GM18907 (cell line): ENCODE measurements at regions not wholly inside any gene's neighbourhood (a gene's known extent, or its start where the extent isn't known, plus 50 kb on each side); places are given as distances from the start of the nearest gene placed in this dataset.
A peak's percentile ranks its signal among the peaks of the same experiment; 100 is the strongest.

ENCODE experiments used
- ATAC-seq: cut with Tn5 transposase; IDR thresholded peaks from one replicate; pipeline ENCODE4 v1.9.1; 2021; ENCODE audit warnings: mild to moderate bottlenecking, moderate library complexity; ENCODE audit not compliant: unreplicated experiment

DNA sequence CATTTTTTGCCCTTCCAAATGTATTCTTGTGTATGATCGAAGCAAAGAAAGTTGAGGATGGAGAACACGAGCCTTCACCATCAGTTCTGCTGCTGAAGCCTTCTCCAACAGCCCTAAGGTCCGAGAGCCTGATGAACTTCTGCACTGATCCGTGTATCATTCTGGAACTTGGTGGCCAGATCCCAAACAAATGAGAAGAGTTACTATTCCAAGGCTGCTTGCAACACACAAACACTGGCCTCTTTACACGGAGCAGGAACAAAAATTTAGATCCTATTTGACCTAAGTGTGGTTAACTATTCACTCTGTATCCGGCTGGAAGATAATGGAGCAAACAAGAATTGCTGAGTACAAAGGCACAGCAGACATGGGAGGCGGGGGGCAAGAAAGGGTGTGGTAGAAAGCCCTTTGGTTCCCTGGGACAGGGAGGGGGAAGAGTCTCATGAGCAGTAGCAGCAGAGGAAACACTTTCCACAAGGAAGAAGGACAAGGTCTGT is 282.9 kb downstream of the SOX9 start:
- ATAC-seq = no peak

GRCh38 chr17:72404872-72405271 is 284.1 kb downstream of the SOX9 start:
- ATAC-seq = no peak

GRCh38 chr17:72405662-72406230 is 284.9 kb downstream of the SOX9 start:
- ATAC-seq = no peak

- ATAC-seq = no peak
Observed at GRCh38 chr17:72406498-72406897, 285.7 kb downstream of the SOX9 start.

DNA sequence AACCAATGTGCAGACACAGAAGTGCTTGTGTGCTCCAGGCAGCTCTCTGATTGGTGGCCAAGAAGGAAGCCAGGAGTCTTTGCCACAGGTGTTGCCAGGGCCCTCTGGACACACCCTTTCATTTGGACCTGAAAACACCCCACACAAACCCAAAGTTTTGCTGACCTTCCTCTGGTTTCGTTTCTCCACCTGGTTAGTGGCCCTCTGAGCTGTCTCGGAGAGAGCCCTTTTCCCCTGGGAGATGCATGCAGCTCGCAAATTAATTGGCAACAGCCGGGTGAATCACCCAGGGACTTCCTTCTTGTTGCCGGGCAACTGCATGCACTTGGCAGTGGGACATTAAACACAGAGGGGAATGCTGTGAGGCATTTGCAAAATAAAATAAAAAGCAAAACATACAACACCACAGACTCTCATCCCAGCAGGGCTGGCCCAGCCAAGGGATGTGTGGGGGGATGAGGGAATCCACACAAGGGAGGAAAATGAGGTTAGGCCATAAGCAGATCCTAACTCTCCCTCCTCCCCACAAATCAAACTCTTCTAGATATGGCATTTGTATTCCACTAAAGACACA is 286.6 kb downstream of the SOX9 start:
- ATAC-seq = peak; percentile 92

GRCh38 chr17:72407931-72408330 is 287.1 kb downstream of the SOX9 start:
- no peak for ATAC-seq

DNA sequence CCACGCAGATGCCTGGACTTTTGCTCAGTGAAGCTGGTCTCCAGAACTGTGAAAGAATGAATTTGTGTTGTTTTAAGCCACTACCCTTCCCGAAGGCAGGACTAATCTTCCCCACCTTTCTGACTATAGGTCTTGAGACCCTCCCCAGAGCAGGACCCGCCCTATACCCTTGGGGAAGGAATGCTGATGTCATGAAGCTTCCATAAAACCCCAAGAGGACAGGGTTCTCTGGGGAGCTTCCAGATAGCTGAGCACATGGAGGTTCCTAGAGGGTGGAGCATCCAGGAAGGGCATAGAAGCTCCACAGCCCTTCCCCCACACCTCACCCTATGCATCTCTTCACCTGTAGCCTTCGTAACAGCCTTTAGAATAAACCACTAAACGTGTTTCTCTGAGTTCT is 287.8 kb downstream of the SOX9 start:
- ATAC-seq = no peak

- ATAC-seq = no peak
Observed at GRCh38 chr17:72409405-72410002, 288.7 kb downstream of the SOX9 start.

GRCh38 chr17:72411124-72411563 is 290.3 kb downstream of the SOX9 start:
- no peak for ATAC-seq

DNA sequence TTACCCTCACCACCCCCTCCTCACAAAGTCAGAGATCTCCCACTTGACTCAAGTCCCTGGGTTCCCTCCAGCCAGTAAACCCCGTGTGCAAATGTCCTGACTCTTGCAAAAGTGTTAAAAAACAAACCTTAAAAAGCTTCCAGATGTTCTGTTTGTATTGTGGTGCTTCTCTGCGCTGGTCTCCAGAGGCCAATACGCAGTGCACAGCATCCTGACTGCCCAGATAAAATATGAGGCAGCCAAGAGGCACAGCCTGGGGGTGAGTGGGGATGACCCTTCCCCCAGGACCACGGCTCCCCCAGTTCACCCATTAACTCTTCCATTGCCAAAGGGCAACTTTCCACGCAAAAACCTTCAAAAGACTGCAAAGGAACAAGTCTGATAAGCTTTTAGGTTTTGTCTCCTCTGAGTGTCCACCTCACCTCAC is 291.8 kb downstream of the SOX9 start:
- ATAC-seq = no peak

GRCh38 chr17:72413077-72414031 is 292.5 kb downstream of the SOX9 start:
- ATAC-seq = no peak

DNA sequence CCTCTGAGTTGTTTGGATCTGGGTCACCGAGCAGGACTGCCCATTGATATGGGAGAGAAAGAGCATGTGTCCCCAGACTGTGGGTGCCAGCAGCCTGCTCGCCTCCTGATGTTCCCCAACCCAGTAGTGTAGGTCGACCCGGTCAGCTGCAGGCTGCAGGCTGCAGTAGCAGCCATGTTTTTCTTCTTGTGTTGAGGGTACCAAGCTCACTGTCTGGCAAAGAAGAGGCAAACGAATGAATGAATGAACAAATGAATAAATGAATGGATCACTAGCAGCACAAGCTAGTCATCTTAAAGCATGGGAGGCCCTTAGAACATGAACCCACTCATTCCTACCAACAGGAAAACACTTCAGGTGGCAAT is 293.2 kb downstream of the SOX9 start:
- no peak for ATAC-seq

- no peak for ATAC-seq
Observed at GRCh38 chr17:72414967-72415853, 294.4 kb downstream of the SOX9 start.

DNA sequence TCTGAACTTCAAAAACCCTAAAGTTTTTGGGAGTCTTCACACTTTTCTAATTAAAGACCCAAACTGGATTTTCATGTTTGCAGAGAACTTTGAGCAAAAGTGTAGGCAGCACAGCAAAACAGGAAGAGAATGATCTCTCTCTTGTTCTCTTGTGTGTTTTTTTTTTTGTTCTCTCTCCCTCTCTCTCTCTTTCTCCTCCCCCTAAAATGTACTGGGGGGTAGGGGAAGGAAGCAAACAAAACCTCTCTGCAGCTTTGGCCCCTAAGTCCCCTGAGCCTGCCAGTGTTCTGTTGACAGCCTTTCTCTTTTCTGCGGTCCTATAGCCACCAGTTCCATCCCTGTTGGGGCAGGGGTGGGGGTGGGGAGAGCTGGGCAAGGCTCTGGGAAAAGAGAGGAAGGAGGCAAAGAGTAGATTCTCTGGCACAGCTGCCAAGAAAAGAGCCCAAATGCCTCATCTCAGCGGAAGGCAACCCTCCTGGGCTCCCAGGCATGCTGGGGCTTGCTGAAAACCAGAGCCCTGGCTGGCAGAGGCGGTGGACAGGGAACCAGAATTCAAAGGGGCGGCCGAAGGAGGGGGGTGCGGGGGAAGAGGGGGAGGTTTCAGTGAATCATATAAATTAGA is 295.3 kb downstream of the SOX9 start:
- ATAC-seq = no peak

GRCh38 chr17:72416905-72417304 is 296.1 kb downstream of the SOX9 start:
- ATAC-seq = no peak

GRCh38 chr17:72417627-72418026 is 296.8 kb downstream of the SOX9 start:
- ATAC-seq = no peak

DNA sequence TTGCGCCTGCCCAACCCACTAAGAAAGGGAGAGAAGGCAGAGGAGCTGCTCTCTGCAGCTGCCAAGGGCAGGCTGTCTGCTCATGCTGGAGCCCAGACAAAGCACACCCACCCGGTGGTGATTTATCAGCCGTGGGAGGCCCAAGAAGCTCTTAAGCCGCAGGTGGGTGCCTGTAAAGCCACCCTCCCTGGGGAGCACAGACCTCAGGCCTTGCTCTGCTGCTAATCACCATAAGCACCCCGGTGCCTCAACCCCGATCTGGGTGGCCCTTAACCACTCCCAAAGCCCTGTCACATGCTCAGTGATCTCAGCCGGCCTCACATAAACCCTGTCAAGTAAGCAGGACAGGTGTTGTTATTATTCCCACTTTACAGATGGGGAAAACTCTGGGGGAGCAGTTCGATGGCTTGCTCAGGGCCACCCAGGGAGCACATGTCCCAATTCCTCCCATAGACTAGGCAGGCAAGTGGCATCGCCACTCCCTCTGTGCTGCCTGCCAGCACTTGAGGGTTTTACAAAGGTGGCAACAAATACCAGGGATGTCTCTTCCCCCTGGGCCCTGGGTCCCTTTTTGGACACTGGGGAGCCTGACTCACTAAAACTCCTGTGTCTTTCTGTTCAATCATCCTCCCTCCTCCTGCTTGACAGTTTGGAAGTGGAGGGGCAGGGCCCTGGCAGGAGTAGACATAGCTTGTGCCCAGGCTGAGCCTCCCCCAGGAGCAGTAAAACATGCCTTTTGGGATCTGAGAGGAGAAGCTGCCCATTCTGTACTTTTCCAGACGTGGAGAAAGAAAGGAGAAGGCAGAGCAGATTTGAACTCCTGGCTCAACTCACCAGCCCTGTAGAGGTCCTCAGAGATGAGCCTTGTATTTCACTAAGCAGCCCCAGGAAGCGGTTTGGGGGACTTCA is 299.3 kb downstream of the SOX9 start:
- peak; percentile 55 for ATAC-seq

- ATAC-seq = no peak
Observed at GRCh38 chr17:72420775-72421127, 299.9 kb downstream of the SOX9 start.
